SK-N-SH (cell line): ENCODE measurements at regions not wholly inside any gene's neighbourhood (a gene's known extent, or its start where the extent isn't known, plus 50 kb on each side); places are given as distances from the start of the nearest gene placed in this dataset.
"Not testable (repeated sequence)": the region's sequence is repeated elsewhere in the genome, so short reads cannot be mapped to it uniquely, and the experiment has no call there.

Experiments
- CTCF ChIA-PET: fragments of 300-600, 350-600 bp; formaldehyde crosslinking; extraction: SDS; loops from one replicate; lab custom pipeline; 2021; lab: Yijun Ruan, JAX
- POLR2A ChIA-PET: fragments of 350-600 bp; sonication (Branson Sonifier 250); formaldehyde crosslinking; extraction: SDS; loops from one replicate; lab custom pipeline; 2020; ENCODE audit warnings: antibody characterized with exemption, inconsistent platforms; lab: Yijun Ruan, JAX
- DNase-seq: peaks from one replicate; pipeline ENCODE4 v3.0.0; 2012
- H2AFZ ChIP-seq: fragments of 200-600 bp; sonication (generic); 2 replicates; pipeline ENCODE4 v1.8.1; 2016; ENCODE audit warnings: antibody characterized with exemption, mild to moderate bottlenecking, low read depth
- H3F3A ChIP-seq: fragments of 200-600 bp; sonication (generic); replicated peaks from 2 replicates; pipeline ENCODE3; 2016; ENCODE audit warnings: antibody characterized with exemption, mild to moderate bottlenecking; ENCODE audit not compliant: insufficient read depth
- H3K27ac ChIP-seq, 2 experiments: fragments of 200-500 bp in 1 of 2; fragments of 200-600 bp in 1 of 2; sonication (Bioruptor generic) in 1 of 2; sonication (generic), shearing (Covaris generic) in 1 of 2; 2 replicates each; pipeline versions ENCODE4 v1.5.1 to v1.6.1; 2014 to 2016; ENCODE audit warnings: low read depth in 2 of 2, inconsistent platforms in 1 of 2, low read length in 1 of 2, mild to moderate bottlenecking in 1 of 2, mixed read lengths in 1 of 2
- H3K27me3 ChIP-seq: fragments of 200-600 bp; sonication (generic), shearing (Covaris generic); 2 replicates; pipeline ENCODE4 v1.6.1; 2016; ENCODE audit warnings: mixed run types; ENCODE audit not compliant: insufficient read depth
- H3K36me3 ChIP-seq, 2 experiments: fragments of 200-500 bp in 1 of 2; fragments of 200-600 bp in 1 of 2; sonication (Bioruptor generic) in 1 of 2; sonication (generic) in 1 of 2; replicated peaks in 1 of 2; 2 replicates each; pipeline versions ENCODE3 to v1.5.1; 2014 to 2016; ENCODE audit warnings: low read length in 1 of 2, mild to moderate bottlenecking in 1 of 2; ENCODE audit not compliant: insufficient read depth in 2 of 2, control insufficient read depth in 1 of 2
- H3K4me1 ChIP-seq, 2 experiments: fragments of 200-500 bp in 1 of 2; fragments of 200-600 bp in 1 of 2; sonication (Bioruptor generic) in 1 of 2; sonication (generic), shearing (Covaris generic) in 1 of 2; 2 replicates each; pipeline versions ENCODE4 v1.5.1 to v1.6.1; 2014 to 2016; ENCODE audit warnings: low read depth in 1 of 2, low read length in 1 of 2, mixed run types in 1 of 2; ENCODE audit not compliant: insufficient read depth in 2 of 2, control insufficient read depth in 1 of 2
- H3K4me2 ChIP-seq: fragments of 200-600 bp; sonication (generic), shearing (Covaris generic); 2 replicates; pipeline ENCODE4 v1.6.1; 2017; ENCODE audit warnings: mixed run types
- H3K4me3 ChIP-seq, 2 experiments: fragments of 200-500 bp in 1 of 2; fragments of 200-600 bp in 1 of 2; sonication (Bioruptor generic) in 1 of 2; sonication (generic), shearing (Covaris generic) in 1 of 2; 2 replicates each; pipeline versions ENCODE4 v1.5.1 to v1.8.1; 2014 to 2016; ENCODE audit warnings: low read depth in 2 of 2, inconsistent platforms in 1 of 2, low read length in 1 of 2, mild to moderate bottlenecking in 1 of 2, mixed read lengths in 1 of 2, moderate library complexity in 1 of 2
- H3K79me2 ChIP-seq: fragments of 200-600 bp; sonication (generic); 2 replicates; pipeline ENCODE4 v1.8.1; 2017; ENCODE audit warnings: mild to moderate bottlenecking; ENCODE audit not compliant: insufficient read depth
- H3K9ac ChIP-seq: fragments of 200-600 bp; sonication (generic); 2 replicates; pipeline ENCODE4 v1.6.1; 2017; ENCODE audit warnings: mixed run types
- H3K9me2 ChIP-seq: fragments of 200-600 bp; sonication (generic); 2 replicates; pipeline ENCODE4 v1.6.1; 2017; ENCODE audit warnings: mixed run types
- H3K9me3 ChIP-seq: fragments of 200-600 bp; sonication (generic); 2 replicates; pipeline ENCODE4 v1.6.1; 2017; ENCODE audit warnings: mixed run types, mild to moderate bottlenecking, moderate library complexity
- H4K20me1 ChIP-seq: fragments of 200-600 bp; sonication (generic); 2 replicates; pipeline ENCODE4 v1.6.1; 2017; ENCODE audit warnings: mild to moderate bottlenecking, mixed run types; ENCODE audit not compliant: insufficient read depth
- ELF1 ChIP-seq: IDR thresholded peaks from 2 replicates; pipeline ENCODE4 v1.4.0; 2012
- EP300 ChIP-seq, 2 experiments: IDR thresholded peaks; 2 replicates each; pipeline versions ENCODE4 v1.4.0 to v1.6.1; 2012; ENCODE audit warnings: borderline replicate concordance in 1 of 2, low read depth in 1 of 2, low read length in 1 of 2
- FOSL2 ChIP-seq: IDR thresholded peaks from 2 replicates; pipeline ENCODE4 v1.4.0; 2012; ENCODE audit warnings: low read depth, mild to moderate bottlenecking, moderate library complexity, borderline replicate concordance
- FOXJ3 ChIP-seq: sonication (generic); formaldehyde crosslinking; IDR thresholded peaks from 2 replicates; pipeline ENCODE4 v1.5.1; 2020; ENCODE audit warnings: mild to moderate bottlenecking, missing genetic modification reagents
- FOXM1 ChIP-seq: IDR thresholded peaks from 2 replicates; pipeline ENCODE4 v1.4.0; 2012; ENCODE audit warnings: low read depth, mild to moderate bottlenecking
- GABPA ChIP-seq: IDR thresholded peaks from 2 replicates; pipeline ENCODE4 v1.4.0; 2012; ENCODE audit warnings: low read depth, mild to moderate bottlenecking
- JUND ChIP-seq: IDR thresholded peaks from 2 replicates; pipeline ENCODE4 v1.4.0; 2012
- NRF1 ChIP-seq: IDR thresholded peaks from 2 replicates; pipeline ENCODE4 v1.6.1; 2012; ENCODE audit warnings: low read depth, mild to moderate bottlenecking, low read length
- POLR2AphosphoS5 ChIP-seq: IDR thresholded peaks from 2 replicates; pipeline ENCODE4 v1.6.1; 2012; ENCODE audit warnings: low read depth, low read length
- RAD21 ChIP-seq: IDR thresholded peaks from 2 replicates; pipeline ENCODE4 v1.6.1; 2012; ENCODE audit warnings: mild to moderate bottlenecking, low read length
- RCOR1 ChIP-seq: fragments of 150-350 bp; IDR thresholded peaks from 2 replicates; pipeline ENCODE4 v1.6.1; 2017; ENCODE audit warnings: antibody characterized with exemption, low read length
- SMC3 ChIP-seq: IDR thresholded peaks from 2 replicates; pipeline ENCODE4 v1.6.1; 2012; ENCODE audit warnings: low read depth, low read length, improper control_type of control experiment
- TAF1 ChIP-seq: IDR thresholded peaks from 2 replicates; pipeline ENCODE4 v1.6.1; 2012; ENCODE audit warnings: low read depth, mild to moderate bottlenecking, low read length, moderate library complexity, borderline replicate concordance
- TCF12 ChIP-seq: IDR thresholded peaks from 2 replicates; pipeline ENCODE4 v1.4.0; 2012
- WGBS: methylation state at CpG from one replicate; pipeline ENCODE4 v1.1.6; 2017; ENCODE audit warnings: low lambda C conversion rate; 5-methylcytosine and 5-hydroxymethylcytosine counted together
- TF ChIP-seq, protein P1 (sequence below): IDR thresholded peaks from 2 replicates; pipeline ENCODE4 v1.4.0; 2012; ENCODE audit warnings: low read depth, borderline replicate concordance
- TF ChIP-seq, protein P2 (sequence below): IDR thresholded peaks from 2 replicates; pipeline ENCODE4; 2012
- TF ChIP-seq, protein P3 (sequence below): IDR thresholded peaks from 2 replicates; pipeline ENCODE4 v1.4.0; 2012; ENCODE audit warnings: low read depth
- TF ChIP-seq, protein P4 (sequence below): fragments of 150-350 bp; IDR thresholded peaks from 2 replicates; pipeline ENCODE4 v1.6.1; 2016; ENCODE audit warnings: mild to moderate bottlenecking, low read depth, low read length

DNA sequence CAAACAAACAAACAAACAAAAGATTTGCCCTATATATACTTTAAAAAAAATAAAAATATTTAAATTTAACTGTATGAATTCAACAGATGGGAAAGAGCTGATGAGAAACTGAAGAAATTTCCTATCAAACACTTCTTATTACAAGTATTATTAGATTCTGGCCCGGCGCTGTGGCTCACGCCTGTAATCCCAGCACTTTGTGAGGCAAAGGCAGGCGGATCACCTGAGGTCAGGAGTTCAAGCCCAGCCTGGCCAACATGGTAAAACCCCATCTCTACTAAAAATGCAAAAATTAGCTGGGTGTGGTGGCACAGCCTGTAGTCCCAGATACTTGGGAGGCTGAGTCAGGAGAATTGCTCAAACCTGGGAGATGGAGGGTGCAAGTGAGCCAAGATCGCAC is 180.8 kb downstream of the ABCC12 start:
- H3K4me3 ChIP-seq, H3K27me3 ChIP-seq, H3K9ac ChIP-seq, H3K4me2 ChIP-seq, H3K36me3 ChIP-seq, H3K4me1 ChIP-seq, DNase-seq, H3K79me2 ChIP-seq, H2AFZ ChIP-seq, H3F3A ChIP-seq, H4K20me1 ChIP-seq, POLR2A ChIA-PET, H3K9me2 ChIP-seq, H3K27ac ChIP-seq, H3K9me3 ChIP-seq: not testable (repeated sequence)
- CTCF ChIA-PET = interaction anchor here (0.6 kb wide), 1 partner anchor 170 kb away, joined by 3 read pairs; no protein-coding TSS in a partner anchor
- WGBS = 81% methylated on average over 5 of the region's 5 CpGs

DNA sequence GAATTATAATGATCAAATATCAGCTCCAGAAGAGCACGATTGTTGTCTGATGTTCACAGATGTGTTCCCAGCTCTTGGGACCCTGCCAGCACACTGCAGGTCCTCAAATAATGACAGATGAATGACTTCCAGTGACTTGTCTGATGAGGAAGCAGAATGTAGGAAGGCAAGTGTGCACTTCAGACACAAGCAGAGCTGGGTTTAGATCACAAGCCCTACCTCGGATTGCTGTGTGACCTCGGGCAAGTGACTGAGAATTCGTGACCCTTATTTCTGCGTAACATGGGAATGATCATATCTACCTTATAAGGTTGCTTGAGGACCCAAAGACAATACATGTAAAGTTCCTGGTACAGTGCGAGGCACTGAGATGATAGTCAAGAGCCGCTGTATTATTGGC is 182.2 kb downstream of the ABCC12 start:
- H3K27ac ChIP-seq = no peak overlapping the region
- no peaks in the 10 kb centered on the region for H3F3A ChIP-seq
- H3K4me3 ChIP-seq = no peak overlapping the region
- ChIA-PET CTCF (interaction anchor here (1.5 kb wide), 1 partner anchor 830 kb away, joined by 5 read pairs; the partner anchor contains the start of gene NETO2), POLR2A (no interaction called here)
- no peaks in the 10 kb centered on the region for H4K20me1 ChIP-seq
- no peak for DNase-seq
- H3K36me3 ChIP-seq = no peaks in the 10 kb centered on the region
- no peaks in the 10 kb centered on the region for H3K9me2 ChIP-seq
- H2AFZ ChIP-seq = no peak overlapping the region
- no peaks in the 10 kb centered on the region for H3K4me1 ChIP-seq
- no peaks in the 10 kb centered on the region for H3K9me3 ChIP-seq
- no peaks in the 10 kb centered on the region for H3K27me3 ChIP-seq
- 63% methylated on average over 7 of the region's 7 CpGs for WGBS
- TF ChIP-seq GABPA (no peak), TAF1 (no peak), FOXJ3 (CRISPR knock-in tag) (no peak), FOSL2 (no peak)
- H3K9ac ChIP-seq = no peak overlapping the region
- no peaks in the 10 kb centered on the region for H3K79me2 ChIP-seq
- H3K4me2 ChIP-seq = no peak overlapping the region

DNA sequence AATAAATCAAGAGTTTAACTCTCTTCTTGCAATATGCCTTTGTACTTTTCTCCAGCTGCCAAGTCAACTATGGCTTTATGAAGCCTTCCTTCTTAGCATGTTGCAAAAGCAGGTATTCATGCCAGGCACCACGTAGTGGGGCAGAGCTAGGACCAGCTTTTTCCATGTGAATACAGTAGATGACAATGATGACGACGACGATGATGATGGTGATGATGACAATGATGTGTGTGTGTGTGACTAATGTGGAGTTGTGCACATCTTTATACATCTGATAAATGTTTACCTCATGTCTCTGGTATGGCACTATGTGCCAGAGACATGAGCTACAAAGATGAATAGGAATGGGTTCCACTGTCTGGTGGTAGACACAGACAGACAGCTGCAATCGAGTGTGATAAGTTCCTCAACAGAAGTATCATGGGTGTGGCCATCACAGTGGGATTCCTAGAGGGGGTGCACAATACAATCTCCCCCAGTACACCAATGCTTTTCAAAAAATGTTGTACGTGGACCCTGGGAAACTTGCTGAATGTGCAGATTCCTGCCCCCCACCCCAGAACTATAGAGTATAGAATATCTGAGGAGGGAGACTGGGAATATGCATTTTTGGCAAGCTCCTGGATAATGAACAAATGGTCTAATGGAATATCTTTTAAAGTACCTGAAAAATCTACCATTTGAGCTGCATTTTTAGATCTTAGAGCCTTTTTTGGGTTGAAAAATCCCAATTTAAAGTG is 183.4 kb downstream of the ABCC12 start:
- CTCF ChIA-PET = interaction anchor here (0.6 to 1.5 kb wide), 4 partner anchors 17 to 831 kb away, joined by 3 to 5 read pairs (median 4); partner anchors contain the start of gene NETO2
- WGBS = 43% methylated on average over 6 of the region's 6 CpGs

More for the DNA sequence above, 183.4 kb downstream of the ABCC12 start:
- H3K4me3 ChIP-seq = no peak overlapping the region
- no peaks in the 10 kb centered on the region for H3K9me3 ChIP-seq
- H3K27me3 ChIP-seq = no peaks in the 10 kb centered on the region
- no peaks in the 10 kb centered on the region for H3K9me2 ChIP-seq
- H3K27ac ChIP-seq = no peak overlapping the region
- H3K79me2 ChIP-seq = no peaks in the 10 kb centered on the region
- H3K36me3 ChIP-seq = no peaks in the 10 kb centered on the region
- H2AFZ ChIP-seq = no peak overlapping the region
- POLR2A ChIA-PET = interaction anchor here (0.8 kb wide), 1 partner anchor 896 kb away, joined by 3 read pairs; no protein-coding TSS in a partner anchor
- no peak for DNase-seq
- TF ChIP-seq, protein P1, sequence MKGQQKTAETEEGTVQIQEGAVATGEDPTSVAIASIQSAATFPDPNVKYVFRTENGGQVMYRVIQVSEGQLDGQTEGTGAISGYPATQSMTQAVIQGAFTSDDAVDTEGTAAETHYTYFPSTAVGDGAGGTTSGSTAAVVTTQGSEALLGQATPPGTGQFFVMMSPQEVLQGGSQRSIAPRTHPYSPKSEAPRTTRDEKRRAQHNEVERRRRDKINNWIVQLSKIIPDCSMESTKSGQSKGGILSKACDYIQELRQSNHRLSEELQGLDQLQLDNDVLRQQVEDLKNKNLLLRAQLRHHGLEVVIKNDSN = no peak
- no peak for TF ChIP-seq RCOR1
- no peak for TF ChIP-seq FOXJ3 (CRISPR knock-in tag)
- TF ChIP-seq, protein P2, sequence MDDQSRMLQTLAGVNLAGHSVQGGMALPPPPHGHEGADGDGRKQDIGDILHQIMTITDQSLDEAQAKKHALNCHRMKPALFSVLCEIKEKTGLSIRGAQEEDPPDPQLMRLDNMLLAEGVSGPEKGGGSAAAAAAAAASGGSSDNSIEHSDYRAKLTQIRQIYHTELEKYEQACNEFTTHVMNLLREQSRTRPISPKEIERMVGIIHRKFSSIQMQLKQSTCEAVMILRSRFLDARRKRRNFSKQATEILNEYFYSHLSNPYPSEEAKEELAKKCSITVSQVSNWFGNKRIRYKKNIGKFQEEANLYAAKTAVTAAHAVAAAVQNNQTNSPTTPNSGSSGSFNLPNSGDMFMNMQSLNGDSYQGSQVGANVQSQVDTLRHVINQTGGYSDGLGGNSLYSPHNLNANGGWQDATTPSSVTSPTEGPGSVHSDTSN = no peak
- TF ChIP-seq ELF1 = no peak
- TF ChIP-seq NRF1 = no peak
- TF ChIP-seq POLR2AphosphoS5 = no peak
- TF ChIP-seq FOSL2 = no peak
- TF ChIP-seq EP300 (IDR thresholded peaks at IDR 0.05; ENCODE audit: borderline replicate concordance in 1 of 2, low read depth in 1 of 2, low read length in 1 of 2) = no peak
- TF ChIP-seq JUND = no peak
- TF ChIP-seq, protein P3, sequence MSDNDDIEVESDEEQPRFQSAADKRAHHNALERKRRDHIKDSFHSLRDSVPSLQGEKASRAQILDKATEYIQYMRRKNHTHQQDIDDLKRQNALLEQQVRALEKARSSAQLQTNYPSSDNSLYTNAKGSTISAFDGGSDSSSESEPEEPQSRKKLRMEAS = no peak
- TF ChIP-seq FOXM1 = no peak
- TF ChIP-seq TCF12 = no peak
- TF ChIP-seq SMC3 = no peak
- TF ChIP-seq TAF1 = no peak
- TF ChIP-seq, protein P4, sequence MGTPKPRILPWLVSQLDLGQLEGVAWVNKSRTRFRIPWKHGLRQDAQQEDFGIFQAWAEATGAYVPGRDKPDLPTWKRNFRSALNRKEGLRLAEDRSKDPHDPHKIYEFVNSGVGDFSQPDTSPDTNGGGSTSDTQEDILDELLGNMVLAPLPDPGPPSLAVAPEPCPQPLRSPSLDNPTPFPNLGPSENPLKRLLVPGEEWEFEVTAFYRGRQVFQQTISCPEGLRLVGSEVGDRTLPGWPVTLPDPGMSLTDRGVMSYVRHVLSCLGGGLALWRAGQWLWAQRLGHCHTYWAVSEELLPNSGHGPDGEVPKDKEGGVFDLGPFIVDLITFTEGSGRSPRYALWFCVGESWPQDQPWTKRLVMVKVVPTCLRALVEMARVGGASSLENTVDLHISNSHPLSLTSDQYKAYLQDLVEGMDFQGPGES = no peak
- no peak for TF ChIP-seq RAD21
- TF ChIP-seq, all 33 proteins: peak for 0
- no peaks in the 10 kb centered on the region for H3K4me1 ChIP-seq
- no peak overlapping the region for H3K4me2 ChIP-seq
- no peaks in the 10 kb centered on the region for H3F3A ChIP-seq
- no peak overlapping the region for H3K9ac ChIP-seq
- no peaks in the 10 kb centered on the region for H4K20me1 ChIP-seq
